KMS-11 (cell line): ENCODE measurements at regions not wholly inside any gene's neighbourhood (a gene's known extent, or its start where the extent isn't known, plus 50 kb on each side); places are given as distances from the start of the nearest gene placed in this dataset.

Source experiments
- H2AFZ ChIP-seq: fragments of 200-600 bp; sonication (generic); 2 replicates; pipeline ENCODE4 v1.6.1; 2016; ENCODE audit warnings: antibody characterized with exemption, mixed run types, low read depth
- H3K27ac ChIP-seq: fragments of 200-600 bp; sonication (generic); 2 replicates; pipeline ENCODE4 v1.6.1; 2016; ENCODE audit warnings: mild to moderate bottlenecking, mixed run types
- H3K27me3 ChIP-seq: fragments of 200-600 bp; sonication (generic); 2 replicates; pipeline ENCODE4 v1.6.1; 2017; ENCODE audit warnings: mild to moderate bottlenecking, low read depth, mixed run types, moderate library complexity; ENCODE audit not compliant: insufficient read depth
- H3K36me3 ChIP-seq: fragments of 200-600 bp; sonication (generic); 2 replicates; pipeline ENCODE4 v1.6.1; 2017; ENCODE audit warnings: mild to moderate bottlenecking, mixed run types; ENCODE audit not compliant: insufficient read depth
- H3K4me1 ChIP-seq: fragments of 200-600 bp; sonication (generic); 2 replicates; pipeline ENCODE4 v1.6.1; 2016; ENCODE audit warnings: mild to moderate bottlenecking, low read depth, mixed run types; ENCODE audit not compliant: poor library complexity, severe bottlenecking
- H3K4me2 ChIP-seq: fragments of 200-600 bp; sonication (generic); 2 replicates; pipeline ENCODE4 v1.7.0; 2016; ENCODE audit warnings: mild to moderate bottlenecking, mixed run types
- H3K4me3 ChIP-seq: fragments of 200-600 bp; sonication (generic); IDR thresholded peaks from 2 replicates; pipeline ENCODE4 v1.6.1; 2017; ENCODE audit warnings: low read depth, low read length, mixed read lengths; ENCODE audit not compliant: insufficient read depth
- H3K79me2 ChIP-seq: fragments of 200-600 bp; sonication (generic); 2 replicates; pipeline ENCODE4 v1.6.1; 2016; ENCODE audit warnings: low read depth, mixed run types; ENCODE audit not compliant: insufficient read depth
- H3K9ac ChIP-seq: fragments of 200-600 bp; sonication (generic); 2 replicates; pipeline ENCODE4 v1.6.1; 2016; ENCODE audit warnings: mild to moderate bottlenecking, mixed run types
- H4K20me1 ChIP-seq: fragments of 200-600 bp; sonication (generic); 2 replicates; pipeline ENCODE4 v1.6.1; 2016; ENCODE audit warnings: mild to moderate bottlenecking, mixed run types; ENCODE audit not compliant: insufficient read depth
- TF ChIP-seq, protein P1 (sequence below): fragments of 200-600 bp; sonication (generic); conservative IDR thresholded peaks from 2 replicates; pipeline ENCODE4 v1.6.1; 2017; ENCODE audit warnings: low read depth, mild to moderate bottlenecking, antibody characterized with exemption, low read length, moderate library complexity, mixed read lengths

DNA sequence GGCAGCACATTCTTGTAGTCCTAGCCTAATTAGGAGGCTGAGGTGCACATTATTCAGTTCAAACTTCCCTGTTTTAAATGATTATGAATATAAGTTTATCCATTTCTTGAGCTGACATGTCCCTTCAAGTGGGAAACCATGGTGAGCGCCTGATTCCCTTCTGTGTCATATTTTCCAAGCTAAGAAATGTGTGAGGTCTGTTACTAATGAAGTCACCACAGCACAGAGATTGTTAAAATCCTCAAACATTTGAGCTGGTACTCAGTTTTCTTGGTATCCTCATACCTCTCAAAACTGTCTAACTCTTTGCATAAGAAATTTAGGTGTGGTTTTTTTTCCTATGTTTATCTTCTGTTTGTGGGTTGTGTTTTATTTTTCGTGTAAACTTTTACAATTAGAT is 926.8 kb downstream of the GATA3 start:
- Histone ChIP-seq H4K20me1 (no peaks in the 10 kb centered on the region), H3K79me2 (no peaks in the 10 kb centered on the region), H2AFZ (no peak overlapping the region), H3K4me2 (no peak overlapping the region), H3K9ac (no peak overlapping the region), H3K27me3 (no peaks in the 10 kb centered on the region), H3K36me3 (no peaks in the 10 kb centered on the region), H3K27ac (no peak overlapping the region), H3K4me1 (no peaks in the 10 kb centered on the region), H3K4me3 (no peak overlapping the region)
- TF ChIP-seq, protein P1, sequence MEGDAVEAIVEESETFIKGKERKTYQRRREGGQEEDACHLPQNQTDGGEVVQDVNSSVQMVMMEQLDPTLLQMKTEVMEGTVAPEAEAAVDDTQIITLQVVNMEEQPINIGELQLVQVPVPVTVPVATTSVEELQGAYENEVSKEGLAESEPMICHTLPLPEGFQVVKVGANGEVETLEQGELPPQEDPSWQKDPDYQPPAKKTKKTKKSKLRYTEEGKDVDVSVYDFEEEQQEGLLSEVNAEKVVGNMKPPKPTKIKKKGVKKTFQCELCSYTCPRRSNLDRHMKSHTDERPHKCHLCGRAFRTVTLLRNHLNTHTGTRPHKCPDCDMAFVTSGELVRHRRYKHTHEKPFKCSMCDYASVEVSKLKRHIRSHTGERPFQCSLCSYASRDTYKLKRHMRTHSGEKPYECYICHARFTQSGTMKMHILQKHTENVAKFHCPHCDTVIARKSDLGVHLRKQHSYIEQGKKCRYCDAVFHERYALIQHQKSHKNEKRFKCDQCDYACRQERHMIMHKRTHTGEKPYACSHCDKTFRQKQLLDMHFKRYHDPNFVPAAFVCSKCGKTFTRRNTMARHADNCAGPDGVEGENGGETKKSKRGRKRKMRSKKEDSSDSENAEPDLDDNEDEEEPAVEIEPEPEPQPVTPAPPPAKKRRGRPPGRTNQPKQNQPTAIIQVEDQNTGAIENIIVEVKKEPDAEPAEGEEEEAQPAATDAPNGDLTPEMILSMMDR: no peak

DNA sequence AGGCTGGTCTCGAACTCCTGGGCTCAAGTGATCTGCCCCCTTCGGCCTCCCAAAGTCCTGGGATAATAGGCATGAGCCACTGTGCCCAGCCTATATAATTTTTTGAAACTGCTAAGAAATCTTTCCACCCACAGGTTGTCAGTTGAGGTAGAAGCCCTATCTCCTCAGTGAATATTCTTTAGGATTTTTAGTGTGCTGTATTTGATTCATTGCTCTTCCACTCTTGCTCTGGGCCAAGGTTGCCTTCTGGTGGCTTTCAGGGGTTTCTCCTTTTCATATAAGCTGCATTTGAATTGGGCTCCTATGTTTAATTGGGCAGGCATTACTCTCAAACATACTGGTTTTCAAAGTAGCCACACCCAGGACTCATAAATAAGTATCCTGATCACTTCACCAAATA is 931.2 kb downstream of the GATA3 start:
- H3K4me3 ChIP-seq: no peak overlapping the region
- H3K27ac ChIP-seq: no peak overlapping the region
- no peaks in the 10 kb centered on the region for H3K4me1 ChIP-seq
- TF ChIP-seq, protein P1: no peak
- H2AFZ ChIP-seq: no peak overlapping the region
- no peaks in the 10 kb centered on the region for H4K20me1 ChIP-seq
- no peaks in the 10 kb centered on the region for H3K36me3 ChIP-seq
- H3K79me2 ChIP-seq: no peaks in the 10 kb centered on the region
- no peak overlapping the region for H3K9ac ChIP-seq
- H3K4me2 ChIP-seq: no peak overlapping the region
- no peaks in the 10 kb centered on the region for H3K27me3 ChIP-seq

DNA sequence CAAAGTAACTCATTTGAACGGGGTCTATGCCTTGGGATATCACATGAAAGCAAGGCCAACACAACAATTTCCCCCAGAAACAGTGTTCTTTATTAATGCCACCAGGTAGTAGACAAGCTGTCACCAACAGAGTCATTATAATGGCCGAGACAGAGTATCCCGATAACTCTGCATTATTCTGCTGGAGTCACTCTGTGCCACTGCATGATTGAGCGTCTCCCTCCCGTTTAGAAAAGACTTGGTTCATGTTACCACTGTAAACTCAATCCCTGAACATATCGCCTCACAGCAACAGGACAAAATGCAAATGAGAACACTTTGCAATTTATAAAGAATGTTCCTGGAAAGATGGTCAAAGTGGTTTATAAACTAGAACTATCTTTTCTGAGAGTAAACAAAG is 932.5 kb downstream of the GATA3 start:
- no peaks in the 10 kb centered on the region for H3K36me3 ChIP-seq
- H4K20me1 ChIP-seq: no peaks in the 10 kb centered on the region
- no peak overlapping the region for H2AFZ ChIP-seq
- no peaks in the 10 kb centered on the region for H3K79me2 ChIP-seq
- H3K4me2 ChIP-seq: no peak overlapping the region
- TF ChIP-seq, protein P1: no peak
- H3K9ac ChIP-seq: no peak overlapping the region
- no peaks in the 10 kb centered on the region for H3K4me1 ChIP-seq
- H3K27me3 ChIP-seq: no peaks in the 10 kb centered on the region
- H3K4me3 ChIP-seq: no peak overlapping the region
- H3K27ac ChIP-seq: no peak overlapping the region

DNA sequence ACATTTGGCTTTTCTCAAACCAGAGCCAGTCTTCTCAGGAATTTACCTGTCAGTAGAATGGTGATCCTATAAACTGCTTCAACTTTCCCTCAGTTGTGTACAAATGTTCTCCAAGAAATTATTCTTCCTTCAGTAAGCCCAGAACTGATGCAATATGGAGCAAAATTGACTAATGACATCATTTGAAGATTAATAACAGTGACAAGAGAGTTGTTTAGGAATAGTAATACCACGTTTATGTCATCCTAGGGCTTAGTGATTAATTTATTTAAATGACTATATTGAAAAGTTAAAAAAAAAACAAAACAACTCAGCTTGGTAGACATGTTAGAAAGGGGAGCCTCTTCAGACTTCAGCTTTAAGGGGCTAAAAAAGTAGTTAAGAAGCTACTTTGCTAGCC is 933.2 kb downstream of the GATA3 start:
- H3K9ac ChIP-seq: no peak overlapping the region
- TF ChIP-seq, protein P1: no peak
- no peaks in the 10 kb centered on the region for H3K4me1 ChIP-seq
- no peaks in the 10 kb centered on the region for H4K20me1 ChIP-seq
- no peak overlapping the region for H2AFZ ChIP-seq
- H3K36me3 ChIP-seq: no peaks in the 10 kb centered on the region
- no peak overlapping the region for H3K27ac ChIP-seq
- H3K79me2 ChIP-seq: no peaks in the 10 kb centered on the region
- H3K4me3 ChIP-seq: no peak overlapping the region
- H3K4me2 ChIP-seq: no peak overlapping the region
- H3K27me3 ChIP-seq: no peaks in the 10 kb centered on the region
